ENCODE measurements at regions not wholly inside any gene's neighbourhood (a gene's known extent, or its start where the extent isn't known, plus 50 kb on each side); places are given as distances from the start of the nearest gene placed in this dataset.

GRCh38 chr6:147903321-147903720 is 394.8 kb downstream of the SAMD5 start:
- Histone ChIP-seq H3K4me3 (replicated peaks; ENCODE audit: low read depth, low read length) (no peak overlapping the region), H3K36me3 (ENCODE audit: control insufficient read depth, insufficient read depth, low read length) (no peaks in the 10 kb centered on the region), H3K27me3 (replicated peaks; ENCODE audit: control insufficient read depth, insufficient read depth, low read length) (no peaks in the 10 kb centered on the region)
- TF ChIP-seq, protein P1, sequence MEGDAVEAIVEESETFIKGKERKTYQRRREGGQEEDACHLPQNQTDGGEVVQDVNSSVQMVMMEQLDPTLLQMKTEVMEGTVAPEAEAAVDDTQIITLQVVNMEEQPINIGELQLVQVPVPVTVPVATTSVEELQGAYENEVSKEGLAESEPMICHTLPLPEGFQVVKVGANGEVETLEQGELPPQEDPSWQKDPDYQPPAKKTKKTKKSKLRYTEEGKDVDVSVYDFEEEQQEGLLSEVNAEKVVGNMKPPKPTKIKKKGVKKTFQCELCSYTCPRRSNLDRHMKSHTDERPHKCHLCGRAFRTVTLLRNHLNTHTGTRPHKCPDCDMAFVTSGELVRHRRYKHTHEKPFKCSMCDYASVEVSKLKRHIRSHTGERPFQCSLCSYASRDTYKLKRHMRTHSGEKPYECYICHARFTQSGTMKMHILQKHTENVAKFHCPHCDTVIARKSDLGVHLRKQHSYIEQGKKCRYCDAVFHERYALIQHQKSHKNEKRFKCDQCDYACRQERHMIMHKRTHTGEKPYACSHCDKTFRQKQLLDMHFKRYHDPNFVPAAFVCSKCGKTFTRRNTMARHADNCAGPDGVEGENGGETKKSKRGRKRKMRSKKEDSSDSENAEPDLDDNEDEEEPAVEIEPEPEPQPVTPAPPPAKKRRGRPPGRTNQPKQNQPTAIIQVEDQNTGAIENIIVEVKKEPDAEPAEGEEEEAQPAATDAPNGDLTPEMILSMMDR (IDR thresholded peaks at IDR 0.05; ENCODE audit: insufficient read depth, low read length, poor library complexity, severe bottlenecking): no peak
- no peak for DNase-seq (ENCODE audit: extremely low read depth, insufficient read length)

- H3K4me3 ChIP-seq (replicated peaks; ENCODE audit: low read depth, low read length): no peak overlapping the region
- TF ChIP-seq, protein P1 (IDR thresholded peaks at IDR 0.05; ENCODE audit: insufficient read depth, low read length, poor library complexity, severe bottlenecking): no peak
- DNase-seq (ENCODE audit: extremely low read depth, insufficient read length): no peak
- H3K27me3 ChIP-seq (replicated peaks; ENCODE audit: control insufficient read depth, insufficient read depth, low read length): no peaks in the 10 kb centered on the region
- no peaks in the 10 kb centered on the region for H3K36me3 ChIP-seq (ENCODE audit: control insufficient read depth, insufficient read depth, low read length)
Observed at GRCh38 chr6:147903931-147904330, 395.4 kb downstream of the SAMD5 start.

GRCh38 chr6:147904416-147904815 is 395.9 kb downstream of the SAMD5 start:
- Histone ChIP-seq H3K4me3 (replicated peaks; ENCODE audit: low read depth, low read length) (no peak overlapping the region), H3K27me3 (replicated peaks; ENCODE audit: control insufficient read depth, insufficient read depth, low read length) (no peaks in the 10 kb centered on the region), H3K36me3 (ENCODE audit: control insufficient read depth, insufficient read depth, low read length) (no peaks in the 10 kb centered on the region)
- no peak for DNase-seq (ENCODE audit: extremely low read depth, insufficient read length)
- TF ChIP-seq, protein P1 (IDR thresholded peaks at IDR 0.05; ENCODE audit: insufficient read depth, low read length, poor library complexity, severe bottlenecking): no peak

DNA sequence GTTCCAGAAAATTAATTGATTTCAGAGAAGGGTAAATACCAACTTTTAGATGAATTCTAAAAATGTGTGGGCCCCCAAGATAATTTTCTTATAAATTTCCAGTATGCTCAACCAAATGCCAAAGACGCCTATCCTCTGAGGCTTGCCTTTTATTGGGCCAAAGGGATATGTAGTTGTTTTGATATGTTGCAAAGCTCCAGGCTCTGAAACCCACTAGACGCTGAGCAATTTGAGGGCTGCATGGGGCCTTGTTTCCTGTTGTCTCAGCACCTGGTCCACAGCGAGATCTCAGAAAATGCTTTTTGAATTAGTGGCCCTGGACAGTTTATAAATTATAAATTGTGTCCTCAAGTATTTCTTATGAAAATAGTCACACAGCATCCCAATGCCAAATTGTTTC is 397.2 kb downstream of the SAMD5 start:
- TF ChIP-seq, protein P1 (IDR thresholded peaks at IDR 0.05; ENCODE audit: insufficient read depth, low read length, poor library complexity, severe bottlenecking): no peak
- no peak for DNase-seq (ENCODE audit: extremely low read depth, insufficient read length)

GRCh38 chr6:147906361-147906760 is 397.9 kb downstream of the SAMD5 start:
- no peaks in the 10 kb centered on the region for H3K36me3 ChIP-seq (ENCODE audit: control insufficient read depth, insufficient read depth, low read length)
- DNase-seq (ENCODE audit: extremely low read depth, insufficient read length): no peak
- H3K27me3 ChIP-seq (replicated peaks; ENCODE audit: control insufficient read depth, insufficient read depth, low read length): no peaks in the 10 kb centered on the region
- TF ChIP-seq, protein P1 (IDR thresholded peaks at IDR 0.05; ENCODE audit: insufficient read depth, low read length, poor library complexity, severe bottlenecking): no peak
- H3K4me3 ChIP-seq (replicated peaks; ENCODE audit: low read depth, low read length): no peak overlapping the region

More for the DNA sequence above, 397.2 kb downstream of the SAMD5 start:
- H3K36me3 ChIP-seq (ENCODE audit: control insufficient read depth, insufficient read depth, low read length): no peaks in the 10 kb centered on the region
- no peaks in the 10 kb centered on the region for H3K27me3 ChIP-seq (replicated peaks; ENCODE audit: control insufficient read depth, insufficient read depth, low read length)
- H3K4me3 ChIP-seq (replicated peaks; ENCODE audit: low read depth, low read length): no peak overlapping the region

GRCh38 chr6:147909640-147910039 is 401.1 kb downstream of the SAMD5 start:
- Histone ChIP-seq H3K4me3 (replicated peaks; ENCODE audit: low read depth, low read length) (no peak overlapping the region), H3K27me3 (replicated peaks; ENCODE audit: control insufficient read depth, insufficient read depth, low read length) (no peaks in the 10 kb centered on the region), H3K36me3 (ENCODE audit: control insufficient read depth, insufficient read depth, low read length) (no peaks in the 10 kb centered on the region)
- TF ChIP-seq, protein P1 (IDR thresholded peaks at IDR 0.05; ENCODE audit: insufficient read depth, low read length, poor library complexity, severe bottlenecking): no peak
- no peak for DNase-seq (ENCODE audit: extremely low read depth, insufficient read length)

All from GM06990 (cell line).